ENCODE measurements at regions not wholly inside any gene's neighbourhood (a gene's known extent, or its start where the extent isn't known, plus 50 kb on each side); places are given as distances from the start of the nearest gene placed in this dataset.
"Not testable (repeated sequence)": the region's sequence is repeated elsewhere in the genome, so short reads cannot be mapped to it uniquely, and the experiment has no call there.

DNA sequence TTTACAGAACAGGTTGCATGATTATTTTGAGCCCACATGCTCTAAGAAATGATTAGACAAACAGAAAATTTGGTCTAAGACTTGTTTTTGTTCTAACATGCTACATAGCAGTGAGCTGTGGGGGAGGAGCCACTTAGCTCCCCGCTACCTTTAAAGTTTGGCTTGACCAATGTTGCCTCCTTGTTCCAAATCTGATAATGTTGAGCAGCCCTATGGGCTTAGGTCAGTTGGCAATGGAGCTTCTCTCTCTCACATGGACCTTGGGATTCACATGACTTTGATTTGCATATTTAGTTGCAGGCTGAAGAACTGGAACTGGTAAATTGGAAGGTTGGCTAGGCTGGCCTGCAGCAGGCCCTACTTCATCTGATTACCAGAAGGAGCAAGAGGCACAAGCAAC, 116.4 kb downstream of the EBLN2 start:
- no peak for DNase-seq (ENCODE audit: low read depth)

DNA sequence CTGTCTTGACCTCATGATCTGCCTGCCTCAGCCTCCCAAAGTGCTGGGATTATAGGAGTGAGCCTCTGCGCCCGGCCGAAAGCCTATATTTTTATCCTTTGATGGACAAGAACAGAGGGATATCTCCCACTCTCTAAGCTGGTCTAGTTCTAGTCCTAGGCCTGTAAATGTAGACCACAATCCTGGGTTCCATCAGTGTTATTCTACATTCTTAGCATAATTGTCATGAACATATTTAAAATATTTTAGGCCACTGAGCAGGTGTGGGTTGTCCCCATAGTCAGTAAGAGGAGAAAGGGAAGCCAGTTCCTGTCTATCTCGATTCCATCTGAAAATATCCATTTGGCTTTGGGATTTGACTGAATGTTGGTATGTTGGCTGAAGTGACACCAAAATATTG, 118.1 kb downstream of the EBLN2 start:
- no peak for DNase-seq (ENCODE audit: low read depth)

DNA sequence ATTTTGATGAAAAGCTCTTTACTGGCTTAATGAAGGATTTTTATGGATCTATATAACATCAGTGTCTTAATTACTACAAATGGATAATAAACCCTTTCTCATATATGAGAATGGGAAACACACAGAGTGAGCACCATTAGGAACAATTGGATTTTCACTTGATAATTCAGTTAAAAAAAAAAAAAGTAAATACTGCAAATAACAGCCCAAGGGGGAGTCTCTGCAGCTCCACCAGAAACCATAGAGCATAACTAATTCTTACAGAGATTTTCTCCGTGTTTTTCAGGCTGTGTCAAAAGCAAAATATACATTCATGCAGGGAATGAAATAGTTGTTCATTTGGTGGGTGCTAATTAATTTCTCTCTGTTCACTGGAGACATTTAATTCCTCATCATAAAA, 125.3 kb downstream of the EBLN2 start:
- DNase-seq (ENCODE audit: low read depth), result no peak

DNA sequence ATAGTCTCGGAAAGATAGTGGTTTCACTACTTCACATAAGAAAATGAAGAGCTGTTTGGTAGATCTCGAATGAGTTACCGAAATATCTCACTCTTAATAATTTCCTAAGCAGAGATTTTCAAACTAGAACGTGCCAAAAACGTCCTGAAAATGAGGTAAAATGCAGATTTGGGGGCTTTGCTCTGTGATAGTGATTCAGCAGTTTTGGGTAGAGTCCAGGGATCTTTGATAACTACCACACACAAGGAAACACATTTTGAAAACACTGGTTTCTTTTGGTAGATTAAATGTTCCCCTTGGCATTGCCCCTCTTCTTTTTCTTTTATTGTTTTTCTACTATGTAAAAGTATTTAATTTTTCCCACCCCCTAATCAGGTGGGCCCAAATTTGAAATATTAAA, 125.9 kb downstream of the EBLN2 start:
- no peak for DNase-seq (ENCODE audit: low read depth)

DNA sequence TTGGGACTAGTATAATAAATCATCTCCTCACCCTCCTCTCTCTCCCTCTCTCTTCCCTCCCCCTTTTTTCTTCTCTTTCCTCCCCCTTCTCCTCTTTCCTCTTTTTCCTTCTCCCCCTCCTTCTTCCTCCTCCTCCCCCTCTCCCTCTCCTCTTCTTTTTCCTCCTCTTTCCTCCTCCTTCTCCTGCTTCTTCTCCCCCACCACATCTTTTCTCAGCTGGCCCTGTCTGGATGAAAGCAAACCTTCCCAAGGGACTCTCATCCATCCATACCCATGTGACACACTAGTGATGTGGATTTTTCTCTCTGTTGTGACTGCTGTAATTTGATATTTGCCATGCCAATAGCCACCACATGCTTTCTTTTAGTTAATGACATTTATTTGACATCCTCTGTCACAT, 127.2 kb downstream of the EBLN2 start:
- no peak for DNase-seq (ENCODE audit: low read depth)

DNA sequence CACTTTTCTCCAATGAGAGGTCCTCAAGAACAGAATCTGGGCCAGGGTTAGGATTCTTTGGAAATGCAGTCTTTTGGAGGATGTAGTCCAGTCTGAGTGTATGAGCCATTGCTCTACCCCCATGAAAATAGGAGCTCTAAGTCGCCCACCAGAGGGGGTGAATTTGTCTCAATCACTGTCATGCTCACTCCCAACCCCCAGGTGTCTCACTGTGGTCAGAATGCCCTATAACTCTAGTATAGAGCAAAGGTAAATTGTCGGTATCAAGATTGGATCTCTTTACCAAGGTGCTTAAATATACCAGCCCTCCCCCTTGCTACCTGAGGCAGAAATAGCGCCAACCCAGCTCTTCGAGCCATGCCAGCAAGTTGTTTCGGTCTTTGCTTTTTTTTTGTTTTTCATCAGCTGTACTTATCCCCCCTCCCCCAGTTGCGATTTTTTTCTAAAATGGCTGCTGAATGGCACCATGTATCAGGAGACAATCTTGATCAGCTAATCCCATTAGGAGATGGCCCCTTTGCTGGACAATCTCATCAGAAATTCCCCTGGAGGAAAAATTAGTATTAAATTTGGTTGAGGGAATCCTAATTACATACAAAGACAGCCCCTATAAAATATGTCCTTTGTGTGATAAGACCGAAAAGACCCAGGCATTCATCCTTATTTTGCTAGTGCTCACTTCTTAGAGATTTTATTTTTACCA, 130.7 kb downstream of the EBLN2 start:
- no peak for DNase-seq (ENCODE audit: low read depth)

DNA sequence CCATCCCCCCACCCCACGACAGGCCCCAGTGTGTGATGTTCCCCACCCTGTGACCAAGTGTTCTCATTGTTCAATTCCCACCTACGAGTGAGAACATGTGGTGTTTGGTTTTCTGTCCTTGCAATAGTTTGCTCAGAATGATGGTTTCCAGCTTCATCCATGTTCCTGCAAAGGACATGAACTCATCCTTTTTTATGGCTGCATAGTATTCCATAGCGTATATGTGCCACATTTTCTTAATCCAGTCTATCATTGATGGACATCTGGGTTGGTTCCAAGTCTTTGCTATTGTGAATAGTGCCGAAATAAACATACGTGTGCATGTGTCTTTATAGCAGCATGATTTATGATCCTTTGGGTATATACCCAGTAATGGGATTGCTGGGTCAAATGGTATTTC, 132.5 kb downstream of the EBLN2 start:
- DNase-seq (ENCODE audit: low read depth), result not testable (repeated sequence)

DNA sequence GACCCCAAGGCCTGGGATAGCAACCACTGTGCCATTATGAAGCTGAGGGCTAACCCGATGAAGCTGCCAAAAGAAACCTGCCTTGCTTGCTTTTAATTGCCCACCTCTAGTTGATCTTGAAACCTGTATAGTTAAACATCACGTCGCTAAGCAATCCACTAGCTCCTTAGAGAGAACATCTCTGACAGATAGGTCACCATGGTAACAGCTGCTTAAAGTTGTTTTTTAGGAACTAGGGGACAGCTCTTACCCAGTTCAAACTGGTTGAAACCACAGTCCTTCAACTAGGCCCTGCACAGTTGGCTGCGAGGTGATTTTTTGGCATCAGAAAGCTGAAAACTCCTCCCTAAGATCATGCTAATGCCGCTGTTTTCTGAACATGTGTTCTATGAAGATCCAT, 135.7 kb downstream of the EBLN2 start:
- DNase-seq (ENCODE audit: low read depth), result no peak

DNA sequence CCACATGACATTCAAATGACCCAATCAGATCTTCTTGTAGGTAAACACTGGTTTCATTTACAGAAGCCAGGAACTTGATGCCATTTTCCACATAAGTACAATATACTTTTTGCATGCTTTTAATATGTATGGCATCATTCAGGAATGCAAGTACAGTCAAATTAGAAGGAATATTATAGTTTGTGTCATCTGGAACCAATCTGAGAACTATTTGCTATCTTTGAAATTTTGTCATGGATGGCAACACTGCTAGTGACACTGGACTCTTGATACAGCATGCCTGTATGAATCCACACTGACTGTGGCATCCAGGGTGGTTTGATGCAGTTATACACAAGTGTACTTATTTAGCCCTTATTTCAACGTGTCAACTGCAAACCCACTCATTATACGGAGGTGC, 141.6 kb downstream of the EBLN2 start:
- no peak for DNase-seq (ENCODE audit: low read depth)

DNA sequence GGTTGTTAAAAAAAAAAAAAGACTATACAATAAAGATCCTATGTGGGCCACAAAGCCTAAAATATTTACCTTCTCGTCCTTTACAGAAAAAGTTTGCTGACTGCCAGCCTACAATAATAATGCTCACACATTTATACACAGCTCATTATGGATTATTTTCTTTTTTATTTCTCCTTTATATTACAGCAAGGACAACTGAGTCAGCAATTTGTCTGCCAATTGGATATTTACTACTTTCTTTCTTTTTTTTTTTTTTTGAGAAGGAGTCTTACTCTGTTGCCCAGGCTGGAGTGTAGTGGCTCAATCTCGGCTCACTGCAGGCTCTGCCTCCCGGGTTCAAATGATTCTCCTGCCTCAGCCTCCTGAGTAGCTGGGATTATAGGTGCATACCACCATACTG, 142.2 kb downstream of the EBLN2 start:
- no peak for DNase-seq (ENCODE audit: low read depth)

DNA sequence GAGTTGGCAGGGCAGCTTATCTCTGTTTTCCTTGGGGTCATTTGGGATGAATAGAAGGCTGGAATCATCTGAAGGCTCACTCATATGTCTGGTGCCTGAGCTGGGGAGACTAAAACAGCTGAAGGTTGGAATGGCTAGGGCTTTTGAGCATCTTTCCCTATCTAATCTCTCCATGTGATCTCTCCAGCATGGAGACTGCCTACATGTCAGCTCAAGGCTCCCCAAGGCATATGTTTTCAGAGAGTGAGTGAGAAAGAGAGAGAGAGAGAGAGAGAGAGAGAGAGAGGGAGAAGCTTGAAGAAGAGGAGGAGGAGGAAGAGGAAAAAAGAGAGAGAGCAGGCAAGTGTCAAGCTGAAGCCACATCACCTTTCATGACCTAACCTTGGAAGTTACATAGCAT, 143.4 kb downstream of the EBLN2 start:
- no peak for DNase-seq (ENCODE audit: low read depth)

DNA sequence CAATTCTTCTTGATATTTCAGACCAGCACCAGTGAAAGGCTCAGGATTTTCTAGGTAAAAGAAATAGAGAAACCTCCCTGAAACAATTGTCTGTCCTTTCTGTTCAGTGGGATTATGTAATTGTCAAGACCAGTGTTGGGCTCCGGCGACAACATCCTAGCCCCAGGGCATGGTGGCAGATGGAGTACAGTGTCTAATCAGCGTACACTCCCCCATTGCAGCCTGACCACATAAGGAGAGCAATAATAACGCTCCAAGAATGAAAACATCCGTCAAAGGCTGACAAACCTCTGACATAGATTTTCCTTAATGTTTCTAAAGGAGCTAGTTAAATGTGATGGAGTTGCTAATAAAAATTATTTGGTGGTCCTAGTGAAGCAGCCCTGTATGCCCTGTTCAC, 144.6 kb downstream of the EBLN2 start:
- DNase-seq (ENCODE audit: low read depth), result no peak

DNA sequence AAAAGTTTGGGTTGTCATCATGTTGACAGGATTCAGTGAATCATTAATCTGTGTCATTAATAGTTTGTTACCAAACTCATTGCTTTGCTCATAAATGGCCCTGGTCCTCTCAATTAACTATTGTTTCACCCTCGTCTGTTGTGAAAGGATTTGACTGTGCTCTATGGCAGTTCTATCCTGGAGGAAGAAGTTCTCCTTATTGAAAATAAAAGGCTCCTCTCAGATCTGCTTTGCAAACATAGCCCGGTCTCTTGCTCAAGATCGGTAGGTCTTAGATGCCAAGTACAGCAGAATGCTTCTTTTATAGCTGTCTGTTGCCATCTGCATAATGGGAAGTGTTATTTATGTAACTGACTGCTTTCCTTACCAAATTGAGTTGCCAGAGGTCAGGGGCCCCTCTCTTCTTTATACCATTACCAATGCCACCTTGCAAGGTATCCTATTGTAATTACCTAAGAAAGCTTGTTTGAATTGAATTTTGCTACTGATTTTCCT, 146.5 kb downstream of the EBLN2 start:
- DNase-seq (ENCODE audit: low read depth), result no peak

DNA sequence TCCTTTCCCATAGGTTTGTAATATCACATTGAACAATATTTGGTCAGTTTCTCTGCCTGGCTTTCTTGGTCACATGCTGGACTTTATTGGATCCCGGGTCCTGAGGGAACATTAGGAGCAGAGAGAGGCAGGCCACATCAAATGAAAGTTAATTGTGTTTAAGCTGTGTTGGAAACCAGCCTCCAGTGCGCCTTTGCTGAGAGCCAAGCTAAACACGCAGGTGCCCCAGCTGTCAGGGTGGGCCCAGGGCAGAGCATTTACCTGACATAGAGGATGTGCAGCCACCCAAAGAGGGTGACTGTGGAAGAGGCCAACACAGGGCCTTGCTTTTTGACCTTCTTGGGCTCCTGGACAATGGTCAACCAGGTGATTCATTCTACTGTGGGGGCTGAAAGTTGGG, 149.3 kb downstream of the EBLN2 start:
- DNase-seq (ENCODE audit: low read depth), result no peak

DNA sequence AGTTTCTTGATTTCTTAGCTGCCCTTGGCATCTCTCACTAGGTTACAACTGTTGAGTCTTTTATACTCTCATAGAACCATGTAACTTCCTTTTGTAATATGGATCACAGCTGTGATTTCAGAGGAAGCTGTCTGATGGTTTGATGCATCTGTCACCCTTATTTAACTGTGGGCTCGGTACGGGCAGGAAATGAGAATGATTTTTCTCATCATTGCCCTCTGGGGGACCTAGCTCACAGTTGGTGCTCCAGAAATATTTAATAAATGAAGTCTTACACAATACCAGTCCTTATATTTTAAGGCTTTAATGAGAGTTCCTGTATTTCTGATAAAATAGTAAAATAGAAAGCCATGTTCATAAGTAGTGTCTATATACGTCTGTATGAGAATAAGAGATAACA, 151.2 kb downstream of the EBLN2 start:
- no peak for DNase-seq (ENCODE audit: low read depth)

DNA sequence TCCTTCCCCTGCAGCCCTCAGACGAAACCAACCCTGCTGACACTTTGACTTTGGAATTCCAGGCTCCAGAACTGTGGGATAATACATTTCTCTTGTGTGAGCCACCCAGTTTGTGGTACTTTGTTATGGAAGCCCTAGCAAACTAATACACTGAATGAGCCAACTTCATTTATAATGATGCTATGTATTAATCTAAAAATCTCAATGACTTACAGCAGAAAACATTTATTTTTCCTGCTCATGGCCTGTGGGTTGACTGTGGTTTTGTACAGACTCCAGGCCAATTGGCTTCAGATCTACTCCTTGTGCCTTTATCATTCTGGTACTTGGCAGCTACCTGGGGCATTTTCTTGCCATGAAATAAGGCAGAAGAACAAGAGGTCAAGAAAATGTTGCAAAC, 152.4 kb downstream of the EBLN2 start:
- DNase-seq (ENCODE audit: low read depth), result no peak

DNA sequence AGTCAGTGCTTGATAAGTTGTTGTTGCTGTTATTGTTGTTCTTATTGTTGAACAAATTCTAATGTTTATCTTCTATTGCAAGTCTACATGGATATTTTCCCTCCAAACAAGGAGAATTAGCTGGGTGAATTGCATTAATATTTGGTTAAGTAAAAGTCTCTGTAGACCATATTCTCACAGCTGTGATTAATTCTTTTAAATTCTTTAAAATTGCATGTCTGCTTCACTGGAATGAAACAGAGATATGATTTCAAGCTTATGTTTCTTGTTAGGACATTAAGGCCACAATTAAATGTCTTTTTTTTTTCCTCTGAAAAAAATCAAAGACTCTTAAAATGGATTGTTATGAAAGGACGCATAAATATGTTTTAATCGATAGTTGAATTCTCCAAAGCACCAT, 153.4 kb downstream of the EBLN2 start:
- DNase-seq (ENCODE audit: low read depth), result no peak

DNA sequence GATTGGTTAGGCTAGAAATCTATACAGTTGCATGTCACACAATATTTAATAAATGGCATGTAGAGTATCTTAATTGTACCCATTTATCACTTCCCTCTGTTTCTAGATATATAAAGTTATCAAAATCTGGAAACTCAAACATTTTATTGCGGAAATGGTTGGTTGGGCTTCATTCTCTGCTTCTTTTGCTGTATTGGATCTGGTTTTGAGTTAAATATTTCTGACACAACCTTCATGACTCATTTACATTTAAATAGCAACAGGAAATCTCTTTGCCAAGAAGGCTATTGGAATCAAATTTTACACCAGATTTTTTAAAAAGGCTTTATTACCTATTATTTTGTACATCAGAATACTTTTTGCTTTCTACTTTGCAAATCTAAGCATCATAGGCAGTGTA, 153.8 kb downstream of the EBLN2 start:
- no peak for DNase-seq (ENCODE audit: low read depth)

DNA sequence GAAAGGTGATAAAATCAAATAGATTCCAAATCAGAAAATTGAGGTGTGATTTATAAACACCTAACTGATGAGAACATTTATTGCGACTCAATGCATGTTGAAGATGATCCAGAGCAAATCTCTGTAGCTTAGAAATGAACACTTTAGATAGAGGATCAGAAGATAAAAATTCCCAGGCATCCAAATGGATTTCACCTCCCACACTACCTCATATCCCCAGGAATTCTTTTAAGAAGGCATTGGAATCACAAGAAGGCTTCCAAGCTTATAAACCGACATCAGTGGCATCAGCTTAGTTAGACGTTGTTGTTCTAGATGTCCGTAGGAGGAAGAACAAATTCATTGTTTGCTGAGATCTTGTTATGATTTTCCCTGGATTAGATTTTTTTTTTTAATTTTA, 154.4 kb downstream of the EBLN2 start:
- no peak for DNase-seq (ENCODE audit: low read depth)

DNA sequence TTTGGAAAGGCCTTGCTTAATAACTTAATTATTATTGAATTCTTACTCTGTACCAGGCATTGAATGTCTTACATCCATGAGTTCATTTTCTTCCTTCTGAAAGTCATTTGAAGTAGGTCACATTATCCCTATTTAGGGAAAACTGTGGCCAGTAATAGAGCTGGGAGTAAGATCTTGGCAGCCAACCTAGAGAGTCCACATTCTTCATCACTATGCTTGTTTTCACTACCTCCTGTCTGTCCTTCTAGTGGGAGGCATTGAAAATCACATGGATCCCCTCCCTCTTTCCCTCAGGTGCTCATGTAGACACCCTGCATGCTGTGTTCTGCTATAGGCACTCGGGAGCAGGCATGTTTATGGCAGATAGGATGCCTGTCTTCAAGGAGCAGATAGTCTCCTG, 154.9 kb downstream of the EBLN2 start:
- no peak for DNase-seq (ENCODE audit: low read depth)

DNA sequence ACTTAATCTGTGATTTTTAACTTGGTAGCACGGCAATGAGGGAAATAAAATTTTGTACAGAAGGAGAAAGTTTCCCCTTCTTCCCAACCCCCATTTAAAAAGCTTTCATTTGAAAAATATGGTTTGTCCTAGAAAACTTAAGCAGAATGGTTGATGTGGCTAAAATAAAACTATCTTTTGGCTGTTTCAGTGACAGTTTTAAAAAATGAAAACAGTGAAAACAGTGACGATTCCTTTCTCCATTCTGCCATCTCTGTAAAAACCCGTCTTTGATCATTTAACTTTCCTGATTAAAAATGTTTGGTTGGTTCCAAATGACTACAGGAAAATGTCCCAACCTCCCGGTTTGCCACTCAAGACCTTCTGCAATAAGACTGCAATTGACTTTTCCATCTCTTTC, 160.7 kb downstream of the EBLN2 start:
- no peak for DNase-seq (ENCODE audit: low read depth)

DNA sequence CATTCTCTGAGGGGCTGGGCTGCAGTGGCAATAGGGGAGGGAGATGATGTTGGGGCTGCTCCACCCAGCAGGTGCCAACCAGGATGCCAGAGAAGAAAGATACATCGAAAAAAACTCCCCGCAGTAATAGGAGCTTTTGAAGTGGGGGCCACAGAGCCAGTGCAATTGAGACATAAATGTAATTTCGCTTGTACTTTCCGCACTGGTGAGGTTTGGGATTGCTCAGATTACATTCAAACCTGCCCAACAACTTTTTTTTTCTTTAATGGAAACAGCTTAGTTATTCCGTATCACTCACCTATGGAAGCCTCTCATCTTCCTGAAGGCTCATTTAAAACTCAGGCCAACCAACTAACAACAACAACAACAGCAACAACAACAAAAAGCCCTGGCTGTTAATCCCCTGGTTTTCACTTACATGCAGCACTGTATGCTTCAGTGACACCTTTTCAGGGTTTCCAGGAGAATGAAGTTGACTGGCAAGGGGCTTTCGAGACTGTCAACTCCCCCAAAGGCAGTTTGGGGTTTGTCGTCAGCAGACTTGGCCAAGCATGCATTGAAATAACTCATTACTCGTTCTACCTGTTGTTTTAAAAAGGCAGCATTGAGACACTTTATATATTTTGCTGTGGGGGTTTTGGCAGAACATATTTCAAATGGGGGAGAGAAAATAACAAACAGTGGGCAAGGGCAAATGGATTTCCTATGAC, 163.8 kb downstream of the EBLN2 start:
- DNase-seq (ENCODE audit: low read depth), result no peak

DNA sequence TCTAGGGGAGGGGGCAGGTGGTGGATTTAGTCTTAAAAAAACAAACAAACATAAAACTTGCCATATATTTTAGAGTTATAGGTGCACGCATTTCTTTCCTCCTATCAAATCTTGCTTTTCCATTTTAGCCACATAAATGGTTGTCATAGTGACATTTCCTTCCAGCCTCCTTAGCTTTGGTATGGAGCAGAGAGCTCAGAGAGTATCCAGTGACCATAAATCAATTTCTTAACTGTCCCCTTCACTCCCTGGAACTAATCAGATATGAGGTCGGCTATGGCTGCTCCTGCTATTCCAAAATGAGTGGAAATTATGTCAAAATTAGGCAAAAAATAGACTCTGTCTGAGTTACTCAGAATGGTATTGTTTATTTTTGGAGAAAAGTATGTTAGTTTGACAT, 164.5 kb downstream of the EBLN2 start:
- DNase-seq (ENCODE audit: low read depth), result no peak

DNA sequence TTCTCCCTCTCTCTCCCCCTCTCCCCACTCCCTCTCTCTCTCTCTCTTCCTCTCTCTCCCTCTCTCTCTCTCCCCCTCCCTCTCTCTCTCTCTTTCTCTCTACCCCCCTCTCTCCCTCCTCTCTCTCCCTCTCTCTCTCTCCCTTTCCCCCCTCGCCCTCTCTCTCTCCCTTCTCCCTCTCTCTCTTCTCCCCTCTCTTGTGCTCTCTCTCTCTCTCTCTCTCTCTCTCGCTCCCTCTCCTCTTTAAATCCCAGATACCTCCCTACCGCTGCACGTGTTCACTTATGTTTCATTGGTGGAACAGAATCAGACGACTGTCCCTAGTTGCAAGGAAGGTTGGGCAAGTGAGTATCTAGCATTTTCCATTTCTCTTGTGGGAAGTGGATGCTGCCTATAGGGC, 166.5 kb downstream of the EBLN2 start:
- no peak for DNase-seq (ENCODE audit: low read depth)

Data from Daoy (cell line).